ENCODE measurements at regions not wholly inside any gene's neighbourhood (a gene's known extent, or its start where the extent isn't known, plus 50 kb on each side); places are given as distances from the start of the nearest gene placed in this dataset.

GRCh38 chr17:79437081-79437480, 173.8 kb downstream of the RBFOX3 start:
- TF ChIP-seq POLR2A (IDR thresholded peaks at IDR 0.05; ENCODE audit: borderline replicate concordance, extremely low read depth, insufficient read depth, insufficient read length) (no peak), POLR2AphosphoS5 (IDR thresholded peaks at IDR 0.05; ENCODE audit: low read depth, low read length) (no peak), ZNF274 (IDR thresholded peaks at IDR 0.05; ENCODE audit: low read depth, low read length) (no peak), EZH2 (IDR thresholded peaks at IDR 0.05) (no peak), CTCF (IDR thresholded peaks at IDR 0.05 in 2 of 3, conservative IDR thresholded peaks at IDR 0.05 in 1 of 3; ENCODE audit: borderline replicate concordance in 1 of 3, insufficient read depth in 1 of 3, low read depth in 2 of 3, low read length in 2 of 3) (no peak), ZFX (IDR thresholded peaks at IDR 0.05) (no peak), SRF (IDR thresholded peaks at IDR 0.05; ENCODE audit: low read depth) (no peak), CEBPB (IDR thresholded peaks at IDR 0.05; ENCODE audit: low read depth) (no peak), ATF3 (IDR thresholded peaks at IDR 0.05) (no peak)
